ENCODE measurements at regions not wholly inside any gene's neighbourhood (a gene's known extent, or its start where the extent isn't known, plus 50 kb on each side); places are given as distances from the start of the nearest gene placed in this dataset.

- H3K79me2 ChIP-seq (ENCODE audit: insufficient read depth, low read length) = no peaks in the 10 kb centered on the region
- no peak overlapping the region for H2BK5ac ChIP-seq (ENCODE audit: insufficient read length, low read length)
- H3K23me2 ChIP-seq (ENCODE audit: insufficient read length, low read depth, low read length, poor library complexity, severe bottlenecking) = no peaks in the 10 kb centered on the region
- Mint-ChIP-seq H3K4me3 (no peak overlapping the region), H3K4me1 (peaks cover 9 to 16% of the 10 kb centered on the region in 2 experiments), H3K27ac (no peak overlapping the region), H3K27me3 (ENCODE audit: low read depth) (peaks cover 4% of the 10 kb centered on the region), H3K9me3 (no peaks in the 10 kb centered on the region; a peak in 2 of 5 replicates), H3K36me3 (ENCODE audit: insufficient read depth in 1 of 3, low read depth in 3 of 3) (no peaks in the 10 kb centered on the region; a peak in 1 of 7 replicates)
- DNase-seq = no peak
- WGBS (ENCODE audit: extremely low coverage, insufficient read length, low lambda C conversion rate) = no CpG with 5 or more reads among the region's 2 CpGs
- no peak overlapping the region for H3K56ac ChIP-seq (ENCODE audit: insufficient read length, low read depth, low read length)
- H4K20me1 ChIP-seq (ENCODE audit: control insufficient read depth, insufficient read depth, insufficient read length) = no peaks in the 10 kb centered on the region
- H2BK120ac ChIP-seq (ENCODE audit: low read depth, low read length, poor library complexity, severe bottlenecking) = no peak overlapping the region
- no peak overlapping the region for H2BK20ac ChIP-seq (ENCODE audit: low read depth, low read length, poor library complexity, severe bottlenecking)
- no peak overlapping the region for H3K4ac ChIP-seq (ENCODE audit: low read depth, low read length)
- H3K27ac ChIP-seq (ENCODE audit: insufficient read length, low read depth, low read length) = no peak overlapping the region
- H4K91ac ChIP-seq (ENCODE audit: insufficient read length, low read depth, low read length) = no peak overlapping the region
- no peak overlapping the region for H4K8ac ChIP-seq (replicated peaks; ENCODE audit: insufficient read length, low read depth, low read length)
- no peak overlapping the region for H2AK5ac ChIP-seq (ENCODE audit: insufficient read length, low read length)
- no peak overlapping the region for H2AFZ ChIP-seq (ENCODE audit: low read length)
- H4K5ac ChIP-seq (ENCODE audit: insufficient read length, low read depth, low read length) = no peak overlapping the region
- no peak overlapping the region for H3K18ac ChIP-seq (ENCODE audit: insufficient read length, low read depth, low read length)
- no peak overlapping the region for H3T11ph ChIP-seq (ENCODE audit: low read length)
- no peak overlapping the region for H3K23ac ChIP-seq (ENCODE audit: insufficient read length, low read depth, low read length)
- H2BK12ac ChIP-seq (ENCODE audit: insufficient read length, low read depth, low read length) = no peak overlapping the region
- 0 out of 2 replicates have a peak, but pooled peaks cover 4% of the 10 kb centered on the region for H3K4me1 ChIP-seq (ENCODE audit: insufficient read depth, low read length)
- H3K9me3 ChIP-seq (ENCODE audit: control insufficient read depth, low read depth, low read length) = no peaks in the 10 kb centered on the region
- no peaks in the 10 kb centered on the region for H3K27me3 ChIP-seq (ENCODE audit: insufficient read depth, low read length)
- H3K4me2 ChIP-seq (ENCODE audit: insufficient read depth, insufficient read length, low read length) = no peak overlapping the region
- no peak overlapping the region for H3K14ac ChIP-seq (ENCODE audit: insufficient read depth, low read length)
- no peak overlapping the region for H2BK15ac ChIP-seq (ENCODE audit: low read depth, low read length)
- no peaks in the 10 kb centered on the region for H3K79me1 ChIP-seq (ENCODE audit: insufficient read depth, low read depth, low read length, poor library complexity, severe bottlenecking)
- no peak for TF ChIP-seq CTCF (conservative IDR thresholded peaks at IDR 0.05)
- no peak overlapping the region for H3K9ac ChIP-seq (ENCODE audit: extremely low read depth, insufficient read length, low read length)
Measured at GRCh38 chr11:130612291-130612851, 163.9 kb downstream of the ADAMTS15 start.

Data from H9 (cell line).